Spinal cord (tissue), 9 donors: ENCODE measurements at regions not wholly inside any gene's neighbourhood (a gene's known extent, or its start where the extent isn't known, plus 50 kb on each side); places are given as distances from the start of the nearest gene placed in this dataset.

Experiments
- DNase-seq, 6 donors: peaks; one replicate each; pipeline versions ENCODE4 v3.0.0 to v3.0.0-alpha.2; 2013 to 2015; ENCODE audit warnings: low spot score in 6 of 6, low read depth in 4 of 6
- H3K27ac ChIP-seq: one replicate; pipeline ENCODE4 v1.5.1; 2013; ENCODE audit warnings: low read depth, low read length, control low read depth
- H3K27me3 ChIP-seq: one replicate; pipeline ENCODE4 v1.6.1; 2013; ENCODE audit warnings: low read length; ENCODE audit not compliant: control insufficient read depth, insufficient read depth
- H3K36me3 ChIP-seq: one replicate; pipeline ENCODE4 v1.6.1; 2013; ENCODE audit warnings: low read length; ENCODE audit not compliant: control insufficient read depth, insufficient read depth
- H3K4me1 ChIP-seq: one replicate; pipeline ENCODE4 v1.6.1; 2013; ENCODE audit warnings: low read length; ENCODE audit not compliant: control insufficient read depth, insufficient read depth
- H3K4me3 ChIP-seq: one replicate; pipeline ENCODE4 v1.5.1; 2013; ENCODE audit warnings: low read depth, low read length, control low read depth
- H3K9me3 ChIP-seq: one replicate; pipeline ENCODE4 v1.6.1; 2013; ENCODE audit warnings: low read length; ENCODE audit not compliant: control insufficient read depth, insufficient read depth
- WGBS: methylation state at CpG from one replicate; pipeline ENCODE4 v1.1.5; 2013; ENCODE audit warnings: missing lambda C conversion rate; ENCODE audit not compliant: insufficient coverage; 5-methylcytosine and 5-hydroxymethylcytosine counted together
- donor health status: healthy.

- peaks cover 2% of the 10 kb centered on the region for H3K9me3 ChIP-seq
Measured at GRCh38 chr18:2100694-2101213, 470.6 kb downstream of the METTL4 start.

DNA sequence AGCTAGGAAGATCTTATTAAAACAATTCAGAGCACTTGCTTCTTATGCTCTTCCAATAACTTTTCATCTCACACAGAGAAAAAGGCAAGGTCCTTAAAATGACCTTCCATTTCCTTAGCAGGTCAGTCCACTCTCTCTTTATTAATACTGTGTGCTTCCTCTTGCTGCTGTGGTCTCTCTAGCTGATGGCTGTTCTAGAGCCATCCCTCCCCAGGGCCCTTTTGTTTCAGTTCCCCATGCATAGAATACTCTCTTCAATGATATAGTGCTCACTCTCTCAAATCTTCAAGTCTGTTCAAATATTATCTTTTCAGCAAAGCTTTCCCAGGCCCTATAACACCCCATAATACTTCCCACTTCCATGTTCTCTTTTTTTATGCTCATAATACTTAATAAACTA, 469.3 kb downstream of the METTL4 start:
- Histone ChIP-seq H3K27me3 (no peaks in the 10 kb centered on the region), H3K4me1 (no peaks in the 10 kb centered on the region), H3K9me3 (peaks cover 2% of the 10 kb centered on the region), H3K4me3 (no peak overlapping the region), H3K27ac (no peak overlapping the region), H3K36me3 (no peaks in the 10 kb centered on the region)
- DNase-seq, result no peak

More at GRCh38 chr18:2100694-2101213, 470.6 kb downstream of the METTL4 start:
- Histone ChIP-seq H3K27me3 (no peaks in the 10 kb centered on the region), H3K27ac (no peak overlapping the region), H3K36me3 (no peaks in the 10 kb centered on the region), H3K4me3 (no peak overlapping the region), H3K4me1 (no peaks in the 10 kb centered on the region)
- DNase-seq, result no peak
- 100% methylated on average over 1 of the region's 1 CpG for WGBS

DNA sequence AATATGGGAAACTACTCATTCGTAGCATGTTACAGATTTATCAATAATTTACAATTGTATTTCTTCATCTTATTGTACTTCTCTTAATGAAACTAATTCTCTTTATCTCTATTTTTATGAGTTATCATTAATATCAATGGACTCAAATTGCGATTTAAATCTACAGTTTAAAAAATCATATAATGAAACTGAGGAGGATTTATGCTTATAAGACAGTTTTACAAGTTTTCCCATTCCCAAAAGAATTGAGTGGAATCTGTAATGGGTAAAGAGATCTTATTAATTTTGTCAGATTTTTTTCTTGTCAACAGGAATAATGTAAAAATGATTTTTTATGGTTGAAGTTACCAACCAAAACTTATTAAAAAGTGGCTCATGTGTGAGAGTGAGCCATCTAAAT, 468.0 kb downstream of the METTL4 start:
- no peak for DNase-seq
- Histone ChIP-seq H3K27me3 (no peaks in the 10 kb centered on the region), H3K36me3 (no peaks in the 10 kb centered on the region), H3K4me1 (no peaks in the 10 kb centered on the region), H3K9me3 (peaks cover 2% of the 10 kb centered on the region), H3K4me3 (no peak overlapping the region), H3K27ac (no peak overlapping the region)
- no CpG with 5 or more reads among the region's 2 CpGs for WGBS

DNA sequence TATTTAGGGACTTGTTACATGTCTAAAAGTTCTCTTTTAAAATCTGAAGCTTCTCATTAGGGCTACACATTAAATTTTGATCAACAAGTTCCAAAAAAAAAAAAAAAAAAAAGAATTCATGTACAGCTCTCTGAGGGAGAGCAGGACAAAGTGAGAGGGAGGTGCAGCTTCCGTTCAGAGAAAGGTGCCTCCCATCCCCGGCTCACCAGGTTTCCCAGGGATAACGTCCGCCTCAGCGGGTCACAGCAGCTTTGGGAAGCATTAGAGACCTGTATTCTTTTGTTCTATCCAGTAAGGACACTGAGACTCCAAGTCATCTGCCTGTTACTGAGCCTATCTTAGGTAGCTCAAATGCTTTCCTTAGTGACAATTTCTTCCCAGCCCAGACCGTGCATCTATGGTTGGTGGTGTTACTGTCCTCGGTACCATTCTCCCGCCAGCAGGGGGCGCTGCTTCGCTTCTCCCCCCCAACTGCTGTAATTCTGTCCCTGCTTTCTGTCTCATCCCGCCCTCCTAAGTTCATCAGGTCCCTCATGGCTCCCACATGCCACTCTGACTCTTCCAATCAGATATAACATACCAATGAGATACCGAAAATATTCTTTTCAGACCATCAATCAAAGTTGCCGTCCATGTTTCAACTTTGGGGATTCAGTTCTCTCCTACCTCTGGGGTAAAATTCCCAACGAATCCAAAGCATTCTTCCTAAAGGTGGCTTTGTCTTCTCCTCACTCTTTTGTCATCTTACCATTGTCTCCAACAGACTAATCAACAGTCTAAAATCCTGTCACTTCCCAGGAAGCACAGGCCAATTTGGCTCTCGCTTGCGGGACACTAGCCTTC, 466.5 kb downstream of the METTL4 start:
- Histone ChIP-seq H3K4me3 (no peak overlapping the region), H3K27ac (no peak overlapping the region), H3K4me1 (no peaks in the 10 kb centered on the region), H3K27me3 (no peaks in the 10 kb centered on the region), H3K9me3 (no peaks in the 10 kb centered on the region), H3K36me3 (no peaks in the 10 kb centered on the region)
- WGBS, result 50% methylated on average over 13 of the region's 16 CpGs
- peak in 2 of 6 donors; percentile 4 to 16 for DNase-seq

GRCh38 chr18:2108591-2108990, 462.7 kb downstream of the METTL4 start:
- no peaks in the 10 kb centered on the region for H3K9me3 ChIP-seq
- DNase-seq, result no peak
- H3K36me3 ChIP-seq, result no peaks in the 10 kb centered on the region
- 93% methylated on average over 5 of the region's 6 CpGs for WGBS
- H3K4me1 ChIP-seq, result no peaks in the 10 kb centered on the region
- H3K27ac ChIP-seq, result no peak overlapping the region
- no peaks in the 10 kb centered on the region for H3K27me3 ChIP-seq
- H3K4me3 ChIP-seq, result no peak overlapping the region

DNA sequence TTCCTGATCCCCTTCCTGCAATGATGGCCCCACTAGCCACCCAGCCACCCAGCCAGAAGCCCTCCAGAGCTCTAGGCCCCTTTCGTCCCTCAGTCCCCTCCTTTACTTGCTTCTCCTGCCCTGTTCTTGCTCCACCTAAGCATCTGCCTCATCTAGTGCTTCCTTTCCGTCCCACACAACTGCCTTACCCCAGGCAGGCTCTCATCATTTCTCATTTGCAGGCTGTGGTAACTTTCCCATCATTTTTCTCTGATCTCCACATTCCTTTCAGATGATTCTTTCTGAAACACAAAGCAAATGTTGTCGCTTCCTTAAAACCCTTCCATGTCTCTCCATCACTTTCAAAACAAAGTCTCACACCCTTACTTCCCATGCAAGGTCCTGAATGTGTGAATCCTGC, 459.8 kb downstream of the METTL4 start:
- no peaks in the 10 kb centered on the region for H3K4me1 ChIP-seq
- H3K9me3 ChIP-seq, result no peaks in the 10 kb centered on the region
- H3K27me3 ChIP-seq, result no peaks in the 10 kb centered on the region
- H3K36me3 ChIP-seq, result no peaks in the 10 kb centered on the region
- DNase-seq, result no peak
- no peak overlapping the region for H3K4me3 ChIP-seq
- WGBS, result 88% methylated on average over 3 of the region's 3 CpGs
- H3K27ac ChIP-seq, result no peak overlapping the region

GRCh38 chr18:2112435-2113045, 458.8 kb downstream of the METTL4 start:
- no peaks in the 10 kb centered on the region for H3K9me3 ChIP-seq
- WGBS, result no CpG with 5 or more reads among the region's 8 CpGs
- no peaks in the 10 kb centered on the region for H3K36me3 ChIP-seq
- no peak overlapping the region for H3K27ac ChIP-seq
- H3K27me3 ChIP-seq, result no peaks in the 10 kb centered on the region
- H3K4me1 ChIP-seq, result no peaks in the 10 kb centered on the region
- no peak overlapping the region for H3K4me3 ChIP-seq
- DNase-seq, result no peak

DNA sequence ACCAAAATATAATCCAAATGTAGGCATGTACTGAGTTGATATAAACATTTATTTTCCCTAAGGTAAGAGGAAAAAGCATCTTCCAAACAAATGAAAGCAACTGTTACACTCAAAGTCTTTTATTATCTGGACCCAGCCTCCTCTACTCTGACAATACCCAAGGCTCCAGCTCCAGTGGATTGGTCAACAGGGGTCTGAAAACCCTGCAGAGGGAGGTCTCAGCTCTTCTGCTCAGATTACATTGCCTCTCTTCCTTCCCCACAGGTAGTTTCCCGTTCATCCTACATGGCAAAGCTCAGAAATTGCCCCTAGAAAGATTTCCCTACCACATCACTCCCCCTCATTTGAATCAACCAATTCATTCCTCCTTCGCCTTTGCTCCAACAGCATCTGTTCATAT, 457.0 kb downstream of the METTL4 start:
- Histone ChIP-seq H3K27me3 (no peaks in the 10 kb centered on the region), H3K4me3 (no peak overlapping the region), H3K4me1 (no peaks in the 10 kb centered on the region), H3K9me3 (no peaks in the 10 kb centered on the region), H3K36me3 (no peaks in the 10 kb centered on the region), H3K27ac (no peak overlapping the region)
- 44% methylated on average over 2 of the region's 2 CpGs for WGBS
- DNase-seq, result no peak

GRCh38 chr18:2114765-2115164, 456.5 kb downstream of the METTL4 start:
- no peak overlapping the region for H3K4me3 ChIP-seq
- WGBS, result 77% methylated on average over 3 of the region's 4 CpGs
- no peaks in the 10 kb centered on the region for H3K27me3 ChIP-seq
- H3K36me3 ChIP-seq, result no peaks in the 10 kb centered on the region
- no peaks in the 10 kb centered on the region for H3K9me3 ChIP-seq
- DNase-seq, result no peak
- H3K4me1 ChIP-seq, result no peaks in the 10 kb centered on the region
- no peak overlapping the region for H3K27ac ChIP-seq

GRCh38 chr18:2121224-2121623, 450.1 kb downstream of the METTL4 start:
- H3K4me1 ChIP-seq, result no peaks in the 10 kb centered on the region
- WGBS, result no CpG with 5 or more reads among the region's 3 CpGs
- H3K9me3 ChIP-seq, result no peaks in the 10 kb centered on the region
- DNase-seq, result peak in 2 of 6 donors; percentile 10 to 40
- no peaks in the 10 kb centered on the region for H3K36me3 ChIP-seq
- H3K4me3 ChIP-seq, result no peak overlapping the region
- no peaks in the 10 kb centered on the region for H3K27me3 ChIP-seq
- H3K27ac ChIP-seq, result no peak overlapping the region
